Panc1 (cell line): ENCODE measurements at regions not wholly inside any gene's neighbourhood (a gene's known extent, or its start where the extent isn't known, plus 50 kb on each side); places are given as distances from the start of the nearest gene placed in this dataset.

Experiments
- ATAC-seq: fragments of 200-7000 bp; cut with Tn5 transposase; 2 replicates; pipeline ENCODE4 v1.9.1; 2020; ENCODE audit warnings: mild to moderate bottlenecking, moderate library complexity
- BruUV-seq: library from RNA; stranded (reverse); fragments of 400-500 nt; replicated peaks from 2 replicates; lab custom pipeline; 2021; lab: Mats Ljungman, UMichigan
- CTCF ChIA-PET: fragments of 300-600 bp; sonication (Branson Sonifier 250); formaldehyde crosslinking; loops from one replicate; lab custom pipeline; 2022; ENCODE audit warnings: antibody characterized with exemption; lab: Charles Lee
- POLR2A ChIA-PET: fragments of 300-600 bp; sonication (Branson Sonifier 250); formaldehyde crosslinking; loops from one replicate; lab custom pipeline; 2022; ENCODE audit warnings: antibody characterized with exemption; lab: Charles Lee
- DNase-seq: peaks from one replicate; pipeline ENCODE4 v3.0.0-alpha.2; 2010; ENCODE audit warnings: low read depth, low spot score
- H3K27ac ChIP-seq: 2 replicates; pipeline ENCODE4 v1.5.1; 2011; ENCODE audit warnings: mild to moderate bottlenecking, low read length, inconsistent platforms
- H3K27me3 ChIP-seq: fragments of 200-500 bp; sonication (Bioruptor generic); 2 replicates; pipeline ENCODE4 v1.6.0; 2014; ENCODE audit warnings: low read length, inconsistent platforms; ENCODE audit not compliant: control insufficient read depth, insufficient read depth
- H3K36me3 ChIP-seq: fragments of 200-500 bp; sonication (Bioruptor generic); 2 replicates; pipeline ENCODE4 v1.5.1; 2014; ENCODE audit warnings: inconsistent platforms, mild to moderate bottlenecking, low read length, moderate library complexity; ENCODE audit not compliant: control insufficient read depth, insufficient read depth
- H3K4me1 ChIP-seq: 2 replicates; pipeline ENCODE4 v1.5.1; 2011; ENCODE audit warnings: inconsistent platforms, mild to moderate bottlenecking, low read length, moderate library complexity; ENCODE audit not compliant: control insufficient read depth, insufficient read depth
- H3K4me3 ChIP-seq, 2 experiments: 2 replicates each; pipeline ENCODE4 v1.5.1; 2011 to 2012; ENCODE audit warnings: low read depth in 2 of 2, low read length in 2 of 2, mild to moderate bottlenecking in 2 of 2, inconsistent platforms in 1 of 2, moderate library complexity in 1 of 2
- H3K9me3 ChIP-seq: fragments of 200-500 bp; sonication (Bioruptor generic); 2 replicates; pipeline ENCODE4 v1.5.1; 2014; ENCODE audit warnings: low read depth, mild to moderate bottlenecking, inconsistent platforms, low read length, moderate library complexity; ENCODE audit not compliant: control insufficient read depth, insufficient read depth
- POLR2AphosphoS5 ChIP-seq: IDR thresholded peaks from 2 replicates; pipeline ENCODE4 v1.6.1; 2012; ENCODE audit warnings: mild to moderate bottlenecking, low read depth, low read length, moderate library complexity
- SIN3A ChIP-seq: IDR thresholded peaks from 2 replicates; pipeline ENCODE4 v1.6.1; 2012; ENCODE audit warnings: low read depth, mild to moderate bottlenecking, low read length, moderate library complexity, borderline replicate concordance; ENCODE audit not compliant: insufficient read depth
- TCF7L2 ChIP-seq: IDR thresholded peaks from 2 replicates; pipeline ENCODE4 v1.6.1; 2011; ENCODE audit warnings: mild to moderate bottlenecking, low read depth, low read length, inconsistent platforms
- in situ Hi-C: cut with HindIII; loops from 2 replicates; pipeline ENCODE4 v1.10.0; 2016; ENCODE audit warnings: low sequenced_read_pairs, low pct_unique_long_range_greater_than_20kb
- intact Hi-C: fragments of 100-400 bp; cut with micrococcal nuclease; formaldehyde crosslinking; loops from one replicate; pipeline ENCODE4 v1.10.0; 2022; ENCODE audit not compliant: unreplicated experiment
- TF ChIP-seq, protein P1 (sequence below): fragments of 450-650 bp; IDR thresholded peaks from 2 replicates; pipeline ENCODE4 v1.5.1; 2017; ENCODE audit warnings: mild to moderate bottlenecking
- TF ChIP-seq, protein P2 (sequence below), 2 experiments: IDR thresholded peaks; 2 replicates each; pipeline ENCODE4 v1.6.1; 2011 to 2012; ENCODE audit warnings: low read depth in 2 of 2, control low read depth in 1 of 2, low read length in 1 of 2, mild to moderate bottlenecking in 1 of 2, moderate library complexity in 1 of 2; ENCODE audit not compliant: insufficient read depth in 1 of 2

DNA sequence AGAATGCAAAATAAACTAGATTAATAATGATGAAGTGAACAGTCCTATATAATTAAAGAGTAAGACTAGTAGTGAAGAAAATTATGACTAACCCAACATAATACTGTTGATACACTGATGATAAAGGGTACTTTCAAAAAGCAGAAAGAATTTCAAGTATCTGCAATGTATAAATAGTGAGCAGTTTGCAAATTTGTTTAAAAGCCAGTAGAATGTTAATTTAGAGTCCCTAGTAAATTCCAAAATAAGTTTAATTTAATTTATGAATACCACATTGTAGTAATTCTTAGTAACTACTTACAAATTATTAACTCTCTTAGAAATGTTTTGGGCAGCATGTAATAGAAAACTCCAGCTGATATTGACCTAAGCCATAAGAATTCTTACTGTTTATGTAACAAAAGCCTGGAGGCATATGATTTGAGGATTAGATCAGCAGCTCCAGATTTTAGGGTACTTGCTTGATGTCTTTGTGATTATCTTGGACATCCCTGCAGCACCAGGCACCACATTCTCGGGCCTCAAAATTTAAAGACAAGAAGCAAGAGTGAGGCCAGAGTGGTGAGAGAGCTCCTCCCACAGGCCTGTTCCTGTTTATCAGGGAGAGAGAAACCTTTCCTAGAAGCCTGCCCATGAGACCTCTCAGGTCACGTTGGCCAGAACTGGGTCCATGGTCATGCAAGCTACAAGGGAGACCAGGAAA lies 67.6 kb upstream of the TDRD3 start:
- ATAC-seq (peak; percentile 62; the same call in 1 of the 2 replicates), DNase-seq (peak; percentile 10)
- no peaks in the 10 kb centered on the region for H3K9me3 ChIP-seq
- H3K4me1 ChIP-seq = no peaks in the 10 kb centered on the region
- H3K27me3 ChIP-seq = no peaks in the 10 kb centered on the region
- BruUV-seq = no TSS peak
- in situ Hi-C loops (no loop called here), intact Hi-C loops (no loop called here)
- ChIA-PET POLR2A (no interaction called here), CTCF (no interaction called here)
- H3K27ac ChIP-seq = no peak overlapping the region
- TF ChIP-seq, protein P1, sequence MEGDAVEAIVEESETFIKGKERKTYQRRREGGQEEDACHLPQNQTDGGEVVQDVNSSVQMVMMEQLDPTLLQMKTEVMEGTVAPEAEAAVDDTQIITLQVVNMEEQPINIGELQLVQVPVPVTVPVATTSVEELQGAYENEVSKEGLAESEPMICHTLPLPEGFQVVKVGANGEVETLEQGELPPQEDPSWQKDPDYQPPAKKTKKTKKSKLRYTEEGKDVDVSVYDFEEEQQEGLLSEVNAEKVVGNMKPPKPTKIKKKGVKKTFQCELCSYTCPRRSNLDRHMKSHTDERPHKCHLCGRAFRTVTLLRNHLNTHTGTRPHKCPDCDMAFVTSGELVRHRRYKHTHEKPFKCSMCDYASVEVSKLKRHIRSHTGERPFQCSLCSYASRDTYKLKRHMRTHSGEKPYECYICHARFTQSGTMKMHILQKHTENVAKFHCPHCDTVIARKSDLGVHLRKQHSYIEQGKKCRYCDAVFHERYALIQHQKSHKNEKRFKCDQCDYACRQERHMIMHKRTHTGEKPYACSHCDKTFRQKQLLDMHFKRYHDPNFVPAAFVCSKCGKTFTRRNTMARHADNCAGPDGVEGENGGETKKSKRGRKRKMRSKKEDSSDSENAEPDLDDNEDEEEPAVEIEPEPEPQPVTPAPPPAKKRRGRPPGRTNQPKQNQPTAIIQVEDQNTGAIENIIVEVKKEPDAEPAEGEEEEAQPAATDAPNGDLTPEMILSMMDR = peak; percentile 70
- TF ChIP-seq TCF7L2 (no peak), POLR2AphosphoS5 (no peak), SIN3A (no peak)
- TF ChIP-seq, protein P2, sequence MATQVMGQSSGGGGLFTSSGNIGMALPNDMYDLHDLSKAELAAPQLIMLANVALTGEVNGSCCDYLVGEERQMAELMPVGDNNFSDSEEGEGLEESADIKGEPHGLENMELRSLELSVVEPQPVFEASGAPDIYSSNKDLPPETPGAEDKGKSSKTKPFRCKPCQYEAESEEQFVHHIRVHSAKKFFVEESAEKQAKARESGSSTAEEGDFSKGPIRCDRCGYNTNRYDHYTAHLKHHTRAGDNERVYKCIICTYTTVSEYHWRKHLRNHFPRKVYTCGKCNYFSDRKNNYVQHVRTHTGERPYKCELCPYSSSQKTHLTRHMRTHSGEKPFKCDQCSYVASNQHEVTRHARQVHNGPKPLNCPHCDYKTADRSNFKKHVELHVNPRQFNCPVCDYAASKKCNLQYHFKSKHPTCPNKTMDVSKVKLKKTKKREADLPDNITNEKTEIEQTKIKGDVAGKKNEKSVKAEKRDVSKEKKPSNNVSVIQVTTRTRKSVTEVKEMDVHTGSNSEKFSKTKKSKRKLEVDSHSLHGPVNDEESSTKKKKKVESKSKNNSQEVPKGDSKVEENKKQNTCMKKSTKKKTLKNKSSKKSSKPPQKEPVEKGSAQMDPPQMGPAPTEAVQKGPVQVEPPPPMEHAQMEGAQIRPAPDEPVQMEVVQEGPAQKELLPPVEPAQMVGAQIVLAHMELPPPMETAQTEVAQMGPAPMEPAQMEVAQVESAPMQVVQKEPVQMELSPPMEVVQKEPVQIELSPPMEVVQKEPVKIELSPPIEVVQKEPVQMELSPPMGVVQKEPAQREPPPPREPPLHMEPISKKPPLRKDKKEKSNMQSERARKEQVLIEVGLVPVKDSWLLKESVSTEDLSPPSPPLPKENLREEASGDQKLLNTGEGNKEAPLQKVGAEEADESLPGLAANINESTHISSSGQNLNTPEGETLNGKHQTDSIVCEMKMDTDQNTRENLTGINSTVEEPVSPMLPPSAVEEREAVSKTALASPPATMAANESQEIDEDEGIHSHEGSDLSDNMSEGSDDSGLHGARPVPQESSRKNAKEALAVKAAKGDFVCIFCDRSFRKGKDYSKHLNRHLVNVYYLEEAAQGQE (IDR thresholded peaks at IDR 0.05; ENCODE audit: insufficient read depth in 1 of 2, low read depth in 2 of 2, low read length in 1 of 2) = no peak
- H3K36me3 ChIP-seq = no peaks in the 10 kb centered on the region
- no peak overlapping the region for H3K4me3 ChIP-seq

DNA sequence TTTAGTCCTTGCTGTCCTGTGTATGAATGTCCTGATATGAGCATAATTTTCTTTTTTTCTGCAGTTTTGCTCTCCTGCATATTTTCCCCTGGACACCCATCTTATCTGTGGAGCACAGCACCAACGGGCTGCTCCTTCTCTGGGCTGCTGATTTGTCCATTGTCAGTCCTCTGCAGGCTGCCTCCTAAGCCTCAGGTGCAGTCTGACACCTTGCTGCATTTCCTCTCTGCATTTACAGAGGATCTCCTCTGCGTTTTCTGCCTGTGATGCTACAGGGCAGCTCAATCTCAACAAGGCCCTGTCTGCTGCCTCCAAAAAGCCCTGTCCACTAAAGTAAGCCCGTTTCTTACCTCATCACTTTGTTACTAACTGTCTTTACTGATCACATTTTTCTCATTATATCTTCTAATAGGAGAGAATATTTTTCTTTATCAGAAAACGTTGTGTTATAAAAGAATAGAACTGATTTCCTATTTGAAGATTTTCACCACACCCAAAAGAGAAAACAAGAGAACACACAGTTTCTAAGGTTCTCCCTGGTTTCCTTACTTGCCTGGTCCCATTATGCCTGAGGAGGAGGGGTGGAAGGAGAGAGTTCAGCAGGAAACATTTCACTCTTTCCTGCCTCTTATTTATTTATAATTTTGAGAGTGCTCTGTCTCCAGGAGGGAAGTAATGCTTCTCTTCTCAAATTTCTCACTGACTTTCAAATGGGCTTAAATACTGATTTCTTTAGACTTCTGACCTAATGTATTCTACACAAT lies 65.6 kb upstream of the TDRD3 start:
- ChIA-PET POLR2A (no interaction called here), CTCF (no interaction called here)
- Histone ChIP-seq H3K4me1 (no peaks in the 10 kb centered on the region), H3K27me3 (no peaks in the 10 kb centered on the region), H3K4me3 (no peak overlapping the region), H3K9me3 (no peaks in the 10 kb centered on the region), H3K36me3 (no peaks in the 10 kb centered on the region), H3K27ac (no peak overlapping the region)
- DNase-seq = no peak
- intact Hi-C loops (no loop called here), in situ Hi-C loops (no loop called here)
- no peak for ATAC-seq
- BruUV-seq = no TSS peak
- TF ChIP-seq SIN3A (no peak), TCF7L2 (no peak)
- TF ChIP-seq, protein P1 = no peak
